M059J (cell line): ENCODE measurements at regions not wholly inside any gene's neighbourhood (a gene's known extent, or its start where the extent isn't known, plus 50 kb on each side); places are given as distances from the start of the nearest gene placed in this dataset.
"Not testable (repeated sequence)": the region's sequence is repeated elsewhere in the genome, so short reads cannot be mapped to it uniquely, and the experiment has no call there.

Source experiments
- DNase-seq: peaks from one replicate; pipeline ENCODE4 v3.0.0-alpha.2; 2012; ENCODE audit warnings: low read depth

DNA sequence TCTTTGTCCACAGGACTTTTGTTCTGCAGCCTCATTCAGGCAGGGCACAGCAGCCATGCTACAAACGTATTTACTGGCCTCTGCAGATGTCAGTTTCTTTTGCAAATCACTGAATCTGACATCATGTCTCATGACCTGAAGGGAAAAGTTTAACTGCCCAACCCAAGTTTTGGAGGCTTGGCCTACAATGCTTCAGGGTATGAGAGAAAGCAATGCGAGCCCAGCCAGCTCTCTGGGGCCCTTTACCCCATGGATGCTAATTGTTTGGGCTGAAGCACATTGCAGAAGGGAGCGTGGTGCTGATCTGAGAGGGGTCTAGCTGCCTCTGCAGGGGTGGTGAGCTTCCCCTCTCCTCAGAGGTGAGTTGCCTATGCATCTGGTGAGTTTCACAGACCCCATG lies 179.9 kb upstream of the CXCL12 start:
- no peak for DNase-seq

DNA sequence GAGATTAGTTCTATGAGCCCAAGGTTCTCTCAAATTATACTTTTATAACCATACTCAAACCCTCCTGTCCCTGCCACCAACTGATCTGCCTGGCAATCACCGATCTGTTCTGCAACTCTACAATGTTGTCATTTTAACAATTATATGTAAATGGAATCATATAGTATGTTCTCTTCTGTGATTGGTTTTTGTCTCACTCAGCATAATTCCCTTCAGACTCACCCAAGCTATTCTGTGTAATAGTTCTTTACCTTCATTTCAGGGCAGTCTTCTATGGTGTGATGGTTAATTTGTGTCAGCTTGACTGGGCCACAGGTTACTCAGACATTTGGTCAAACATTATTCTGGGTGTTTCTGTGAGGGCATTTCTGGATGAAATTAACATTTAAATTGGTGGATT lies 181.9 kb upstream of the CXCL12 start:
- DNase-seq, result no peak

DNA sequence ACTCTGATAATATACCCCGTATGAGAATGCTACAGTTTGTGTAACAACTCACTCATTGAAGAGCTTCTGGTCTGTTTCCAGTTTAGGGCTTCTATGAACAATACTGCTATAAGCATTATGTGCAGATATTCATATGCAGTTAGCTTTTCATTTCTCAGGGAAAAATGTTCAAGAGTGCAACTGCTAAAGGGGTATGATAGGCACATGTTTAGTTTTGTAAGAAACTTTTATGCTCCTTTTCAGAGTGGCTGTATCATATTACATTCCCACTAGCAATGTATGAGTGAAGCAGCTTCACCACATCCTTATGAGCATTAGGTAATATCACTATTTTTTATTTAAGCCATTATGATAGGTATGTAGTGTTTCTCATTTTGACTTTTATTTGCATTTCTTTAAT lies 182.6 kb upstream of the CXCL12 start:
- peak; percentile 43 for DNase-seq

DNA sequence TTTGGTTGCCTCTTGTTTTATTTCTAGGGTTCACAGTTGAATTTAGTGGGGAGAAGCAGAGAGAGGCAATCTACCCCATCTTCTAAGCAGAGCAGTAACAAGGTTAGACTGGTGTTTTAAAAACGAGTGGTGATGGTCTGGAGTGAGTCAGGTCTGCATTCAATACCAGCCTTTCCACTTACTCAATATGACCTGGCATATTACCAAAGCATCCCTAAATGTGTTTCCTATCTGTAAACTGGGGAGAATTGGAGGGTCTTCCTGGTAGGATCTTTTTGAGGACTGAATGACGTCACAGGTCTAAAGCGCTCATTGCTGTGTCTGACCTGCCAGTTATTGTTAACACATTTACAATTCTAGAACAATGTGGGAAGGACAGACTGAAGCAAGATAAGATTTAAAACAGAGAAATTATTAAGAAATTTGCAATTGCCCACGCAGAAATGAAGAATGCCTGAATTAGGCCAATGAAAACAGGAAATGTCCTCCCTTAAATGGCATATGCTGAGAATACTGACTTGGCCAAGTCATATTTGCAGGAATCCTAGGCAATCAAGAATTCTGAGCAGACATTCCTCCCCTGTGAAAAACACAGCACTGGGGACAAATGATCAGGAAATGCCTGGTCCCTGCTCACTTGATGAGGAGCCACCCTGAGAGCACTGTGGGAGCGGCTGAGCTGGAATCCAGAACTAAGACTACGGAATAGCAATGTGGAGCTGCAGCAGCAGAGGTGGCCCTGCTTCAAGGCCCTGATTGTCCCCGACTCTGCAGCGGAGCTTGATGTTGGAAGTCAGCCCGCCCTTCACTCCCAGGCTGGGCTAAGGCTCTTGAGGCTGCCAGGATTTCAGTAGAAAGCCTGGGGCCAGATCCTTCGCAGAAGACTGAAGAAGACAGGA lies 184.5 kb upstream of the CXCL12 start:
- DNase-seq, result peak; percentile 81

DNA sequence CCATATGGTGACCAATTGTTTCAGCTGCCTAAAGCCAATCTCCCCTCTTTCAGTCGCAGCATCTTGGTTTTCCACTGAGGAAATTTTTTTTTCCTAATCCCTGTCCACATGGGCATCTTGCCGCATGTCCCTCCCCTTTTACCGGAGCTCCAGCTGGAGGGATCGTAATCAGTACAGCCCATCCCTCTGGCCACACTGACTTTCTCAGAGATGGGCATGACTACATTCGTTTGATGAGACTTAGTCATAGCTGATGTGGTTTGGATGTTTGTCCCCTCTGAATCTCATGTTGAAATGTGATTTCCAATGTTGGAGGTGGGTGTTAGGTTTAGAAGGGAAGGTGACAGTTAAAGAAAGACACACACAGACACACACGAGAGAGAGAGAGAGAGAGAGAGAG lies 186.8 kb upstream of the CXCL12 start:
- DNase-seq, result peak; percentile 86

DNA sequence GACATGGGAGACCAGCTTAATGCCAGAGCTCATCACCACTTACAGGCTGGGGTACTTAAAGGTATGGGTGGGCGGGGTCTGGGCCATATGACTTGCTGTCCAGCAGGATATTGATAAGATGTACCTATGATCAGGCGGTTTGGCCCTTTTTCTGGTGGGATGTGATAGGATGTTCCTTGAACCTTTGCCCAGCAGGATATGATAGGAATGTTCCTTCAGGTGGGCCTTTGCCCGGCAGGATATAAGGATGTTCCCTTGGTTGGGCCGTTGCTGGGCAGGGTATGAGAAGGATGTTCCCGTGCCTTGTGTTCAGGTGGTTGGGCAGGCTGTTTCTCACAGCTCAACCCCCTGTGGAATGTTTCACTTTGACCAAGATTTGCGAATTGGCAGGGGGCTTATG lies 187.2 kb upstream of the CXCL12 start:
- DNase-seq, result no peak

DNA sequence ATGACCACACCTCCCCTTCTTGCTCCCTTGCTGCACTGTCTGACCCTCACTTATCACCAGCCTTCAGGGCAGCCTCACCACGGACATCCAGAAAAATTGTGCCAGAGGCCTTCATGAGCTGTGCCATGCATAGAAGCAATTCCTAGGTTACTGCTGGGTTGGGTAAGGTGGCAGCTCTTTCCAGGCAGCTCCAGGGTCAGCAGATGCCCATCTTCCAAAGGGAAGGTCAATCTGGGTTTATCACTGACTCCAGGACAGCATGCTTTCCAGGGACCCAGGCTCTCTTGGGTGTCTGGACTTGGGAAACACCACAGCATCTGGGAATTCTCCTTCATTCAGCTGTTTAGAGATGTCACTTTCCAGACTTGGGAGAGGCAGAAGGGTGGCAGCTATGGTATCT lies 188.9 kb upstream of the CXCL12 start:
- no peak for DNase-seq

DNA sequence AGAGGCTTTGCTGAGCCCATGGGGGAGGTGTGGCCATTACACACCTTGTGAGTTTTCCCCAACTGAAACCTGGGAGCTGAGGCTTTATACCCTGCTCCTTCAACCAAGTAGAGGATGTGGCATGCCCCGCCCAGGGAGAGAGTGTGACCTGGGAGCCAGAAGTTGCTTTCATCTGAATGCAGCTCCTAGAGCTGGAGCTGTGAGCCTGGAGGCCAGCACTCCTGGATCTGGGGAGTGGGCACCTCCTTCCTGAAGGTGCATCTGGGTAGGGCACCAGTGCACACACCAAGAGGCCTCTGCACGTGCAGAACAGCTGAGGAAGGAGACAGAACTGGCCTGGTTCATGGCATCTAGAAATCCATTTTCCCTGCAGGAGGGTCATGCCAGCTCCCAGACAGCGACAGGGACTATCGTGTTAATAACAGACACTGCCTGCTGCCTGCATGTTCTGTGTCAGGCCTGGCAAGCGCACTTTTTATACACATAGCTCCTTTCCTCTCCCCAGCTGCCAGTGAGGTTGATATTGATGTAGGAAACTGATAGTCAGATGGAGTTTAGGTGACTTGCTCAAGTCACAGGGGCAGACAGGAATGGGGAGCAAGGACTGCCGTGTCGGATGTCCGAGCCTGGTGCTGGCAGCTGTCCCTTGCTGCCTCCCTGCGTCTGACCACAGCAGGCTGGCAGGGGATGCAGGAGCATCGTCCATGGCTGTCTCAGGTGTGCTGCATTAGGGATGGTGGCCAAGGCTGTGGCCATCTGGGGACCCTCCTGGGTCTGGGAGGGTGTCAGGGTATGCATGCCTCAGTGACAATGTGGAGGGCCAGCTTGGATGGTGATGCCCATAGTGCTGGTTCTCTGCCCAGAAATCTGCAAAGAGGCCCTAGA lies 189.9 kb upstream of the CXCL12 start:
- DNase-seq, result no peak

DNA sequence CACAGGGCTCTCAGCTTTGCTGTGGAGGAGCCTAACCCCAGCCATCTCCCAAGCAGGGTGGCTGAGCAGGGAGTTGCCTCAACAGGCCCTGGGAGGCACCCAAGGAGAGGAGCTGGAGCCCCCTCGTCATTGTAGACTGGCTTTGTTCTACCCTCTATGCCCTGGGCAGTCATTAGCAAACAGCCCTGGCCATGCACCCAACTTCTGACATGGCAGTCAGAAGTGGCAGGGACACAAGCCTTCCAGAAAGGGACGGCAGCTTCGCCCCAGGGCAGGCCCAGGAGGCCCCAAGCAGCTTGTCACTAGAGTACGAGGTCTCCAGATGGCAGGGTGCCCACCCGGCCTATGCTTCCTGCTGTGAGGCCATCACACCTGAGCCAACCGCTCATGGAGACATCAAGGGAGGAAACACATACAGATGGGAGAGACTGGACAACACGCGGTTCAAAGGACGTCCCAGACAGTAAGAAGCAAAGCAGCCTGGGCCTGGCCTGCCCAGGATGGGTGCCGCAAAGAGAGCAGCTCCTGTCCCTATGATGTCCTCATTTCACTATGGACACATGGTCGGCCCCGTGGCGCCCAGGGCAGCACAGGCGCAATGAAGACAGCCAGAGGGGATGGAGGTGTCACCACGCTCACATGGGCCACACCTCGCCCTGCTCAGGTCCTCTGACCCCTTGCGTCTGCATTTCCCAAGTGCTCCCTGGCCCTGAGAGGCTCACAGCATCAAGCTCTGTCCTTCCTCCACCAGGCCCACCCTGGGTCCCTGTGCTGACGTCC lies 190.9 kb upstream of the CXCL12 start:
- DNase-seq, result no peak

DNA sequence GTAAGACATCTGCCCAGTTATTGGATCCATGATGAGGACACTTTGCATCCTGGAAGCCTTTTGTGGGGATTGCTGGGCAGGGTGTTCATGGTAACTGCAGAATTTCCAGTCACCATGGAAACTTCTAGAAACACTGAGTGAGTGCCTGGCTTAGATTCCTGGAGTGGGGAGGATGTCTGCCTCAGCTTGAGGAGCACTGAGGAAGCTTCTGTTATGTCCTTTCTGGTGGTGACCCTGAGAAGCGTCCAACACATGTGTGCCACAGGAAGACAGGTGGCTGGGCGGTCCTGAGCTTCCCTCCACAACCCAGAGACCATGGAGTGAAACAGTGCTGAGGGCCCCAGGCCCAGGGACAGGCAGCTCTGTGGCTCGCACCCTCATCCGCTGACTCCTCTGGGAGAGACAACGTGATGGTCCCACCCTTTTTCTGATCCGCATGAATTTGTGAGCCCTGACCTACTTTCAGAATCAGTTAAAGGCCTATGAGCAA lies 191.8 kb upstream of the CXCL12 start:
- peak; percentile 24 for DNase-seq

DNA sequence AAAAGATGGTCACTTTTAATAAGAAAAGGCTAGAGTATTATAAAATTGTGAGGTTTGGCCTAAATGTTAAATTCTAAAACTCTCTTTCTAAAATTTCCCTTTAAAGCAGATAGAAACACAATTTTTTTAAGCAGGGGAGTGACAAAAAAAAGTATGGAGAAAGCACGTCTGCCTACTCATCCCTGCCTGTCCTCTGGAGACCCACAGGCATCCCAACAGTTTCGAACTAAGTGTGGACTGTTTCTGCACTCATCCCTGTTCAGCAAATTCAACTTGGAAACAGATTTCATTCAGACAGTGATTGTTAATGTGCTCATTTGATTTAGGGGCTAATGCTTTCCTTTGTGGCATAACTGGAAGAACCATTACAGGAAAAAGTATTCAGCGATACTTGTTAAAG lies 192.6 kb upstream of the CXCL12 start:
- DNase-seq, result no peak

DNA sequence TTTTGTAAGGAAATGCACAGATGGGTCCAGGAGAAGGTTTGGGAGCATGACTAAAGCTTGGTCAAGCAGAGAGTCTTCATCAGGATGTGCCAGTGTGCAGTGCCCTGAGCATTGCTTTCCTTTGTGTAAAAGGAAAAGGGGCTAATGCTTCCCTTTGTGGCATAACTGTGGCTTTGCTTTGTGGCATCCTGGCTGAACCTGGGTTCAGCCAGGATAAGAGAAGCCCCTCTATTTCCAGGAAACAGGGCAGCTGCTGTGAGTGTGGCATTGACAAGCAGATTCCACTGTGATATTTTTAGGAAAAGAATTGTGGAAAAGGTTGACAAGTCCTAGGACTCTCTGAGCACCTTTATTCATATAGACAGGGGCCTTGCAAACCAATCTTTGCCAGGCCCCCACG lies 193.4 kb upstream of the CXCL12 start:
- no peak for DNase-seq

DNA sequence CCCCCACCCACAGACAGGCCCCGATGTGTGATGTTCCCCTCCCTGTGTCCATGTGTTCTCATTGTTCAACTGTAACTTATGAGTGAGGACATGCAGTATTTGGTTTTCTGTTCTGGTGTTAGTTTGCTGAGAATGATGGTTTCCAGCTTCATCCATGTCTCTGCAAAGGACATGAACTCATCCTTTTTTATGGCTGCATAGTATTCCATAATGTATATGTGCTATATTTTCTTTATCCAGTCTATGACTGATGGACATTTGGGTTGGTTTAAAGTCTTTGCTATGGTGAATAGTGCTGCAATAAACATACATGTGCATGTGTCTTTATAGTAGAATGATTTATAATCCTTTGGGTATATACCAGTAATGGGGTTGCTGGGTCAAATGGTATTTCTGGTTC lies 194.1 kb upstream of the CXCL12 start:
- not testable (repeated sequence) for DNase-seq

DNA sequence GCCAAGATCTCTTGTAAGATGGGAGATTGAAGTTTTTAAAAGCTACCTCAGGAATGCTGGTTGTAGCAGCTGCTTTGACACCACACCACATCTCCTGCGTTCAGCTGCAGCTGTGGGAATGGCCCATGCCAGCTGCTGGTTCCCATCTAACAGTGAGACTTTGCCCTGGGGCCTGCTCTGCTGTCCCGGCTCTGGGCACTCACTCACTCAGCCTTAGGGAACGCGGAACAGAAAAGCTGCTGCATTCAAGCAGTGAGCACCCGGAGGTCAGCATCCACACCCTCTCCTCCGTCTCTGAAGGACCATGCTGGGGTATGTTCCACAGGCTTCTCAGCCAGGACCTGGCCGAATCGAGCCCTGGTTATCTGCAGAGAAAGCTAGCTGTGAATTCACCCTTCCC lies 197.1 kb upstream of the CXCL12 start:
- peak; percentile 27 for DNase-seq

DNA sequence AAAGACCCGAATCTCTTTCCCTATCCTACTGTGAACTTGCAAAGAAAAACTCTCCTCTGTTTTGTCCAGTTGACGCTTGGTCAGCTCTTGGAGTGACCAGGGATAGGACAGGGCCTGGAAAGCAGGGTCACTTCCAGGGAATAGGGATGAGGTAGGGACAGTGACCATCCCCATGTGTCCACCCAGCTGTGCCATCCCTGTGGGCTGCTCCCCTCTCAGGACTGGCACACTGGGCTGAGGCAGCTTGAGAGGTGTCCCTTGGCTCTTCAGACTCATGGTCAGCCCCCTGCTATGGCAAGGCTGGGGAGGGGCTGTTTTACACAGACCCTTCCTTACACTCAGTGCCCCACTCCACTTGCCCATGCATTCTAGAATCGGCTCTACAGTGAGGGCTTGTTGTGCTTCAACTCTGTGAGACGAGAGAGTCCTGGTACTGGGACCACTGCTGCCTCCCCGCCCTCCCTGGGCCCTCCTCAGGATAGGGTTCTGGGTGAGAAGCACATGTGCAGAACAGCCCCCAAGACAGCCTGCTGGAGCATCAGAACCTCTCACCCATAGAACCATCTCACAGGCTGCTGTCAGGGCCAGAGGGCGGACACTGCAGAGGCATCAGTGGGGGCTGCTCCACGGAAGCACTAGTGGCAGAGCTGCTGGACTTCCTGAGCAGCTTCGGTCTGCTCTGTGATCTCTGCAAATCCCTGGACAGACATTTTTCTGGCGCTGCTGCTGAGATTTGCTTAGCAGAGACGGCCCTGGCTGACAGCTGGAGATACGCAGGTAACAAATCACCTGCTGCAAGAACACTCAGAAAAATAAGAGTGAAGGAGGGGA lies 202.8 kb upstream of the CXCL12 start:
- no peak for DNase-seq

DNA sequence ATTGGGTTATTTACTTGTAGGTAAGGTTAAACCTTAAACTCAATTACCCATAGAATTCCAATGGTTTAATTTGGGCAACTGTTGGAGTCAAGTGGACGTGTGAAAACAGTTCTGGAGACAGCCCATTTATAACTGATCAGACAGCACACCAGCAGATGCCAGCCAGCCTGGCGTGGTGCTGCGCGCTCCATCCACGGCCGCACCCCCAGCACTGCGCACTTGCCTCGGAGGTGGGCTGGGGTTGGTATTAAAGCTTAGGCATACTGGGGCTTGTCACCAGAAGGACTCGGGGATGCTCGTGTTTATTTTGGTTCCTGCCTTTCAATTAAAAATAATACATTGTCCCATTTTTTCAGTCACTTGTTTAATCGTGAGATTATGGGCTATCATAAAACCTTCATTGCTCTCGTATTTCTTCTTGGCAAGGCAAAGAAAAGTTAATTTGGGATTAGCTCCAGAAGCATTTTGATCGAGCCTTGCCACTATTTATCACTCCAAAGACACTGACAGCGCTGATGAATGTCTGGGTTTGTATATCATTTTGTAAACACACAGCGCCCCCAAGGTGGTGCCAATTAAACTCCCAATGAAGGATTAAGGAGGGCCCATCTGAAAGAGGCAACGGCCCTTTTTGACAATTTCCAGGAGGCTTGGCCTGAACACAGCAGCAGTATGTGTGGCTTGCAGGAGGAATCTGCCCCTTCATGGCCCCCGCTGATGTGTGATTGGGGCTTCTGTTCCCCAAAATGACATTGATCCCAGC lies 204.5 kb upstream of the CXCL12 start:
- peak; percentile 30 for DNase-seq

DNA sequence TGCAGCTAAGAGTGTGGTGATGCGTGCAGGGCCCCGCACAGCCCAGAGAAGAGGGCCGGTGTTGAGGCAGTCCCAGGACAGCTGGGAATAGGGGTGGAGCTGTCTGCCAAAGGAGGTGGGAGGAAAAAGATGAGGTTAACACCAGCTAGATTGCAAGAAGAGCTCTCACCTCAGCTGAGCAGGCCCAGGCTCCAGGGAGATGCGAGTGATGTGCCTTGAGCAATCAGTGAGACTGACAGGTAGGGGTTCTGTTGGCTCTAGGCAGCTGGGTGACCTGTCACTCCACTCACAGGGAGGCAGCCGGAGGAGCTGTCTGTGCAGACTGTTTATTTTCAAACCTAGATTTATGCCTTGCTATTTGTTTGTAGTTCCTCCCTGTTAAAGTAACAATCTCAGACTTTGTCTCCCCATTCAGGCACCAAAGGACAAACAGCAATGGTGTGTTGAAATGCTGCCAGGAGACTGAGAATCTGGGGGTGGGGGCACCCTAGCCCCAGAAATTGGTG lies 205.1 kb upstream of the CXCL12 start:
- DNase-seq, result peak; percentile 30

DNA sequence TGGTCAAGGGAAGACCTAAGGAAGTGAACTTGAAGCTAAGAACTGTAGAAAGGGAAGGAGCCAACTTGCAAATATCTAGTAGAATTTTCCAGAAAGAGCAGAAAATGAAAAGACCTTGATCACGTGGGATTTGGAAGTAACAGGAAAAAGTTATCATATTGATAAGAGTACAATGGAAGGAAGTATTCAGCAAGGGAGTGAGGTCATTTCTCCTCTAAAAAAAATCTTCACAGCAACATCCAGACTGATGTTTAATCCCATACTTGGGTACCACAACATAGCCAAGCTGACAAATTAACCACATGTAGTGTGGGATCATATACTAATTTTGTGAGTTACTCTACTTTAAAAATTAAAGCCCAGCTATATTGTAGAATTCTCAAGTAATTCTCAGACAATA lies 207.0 kb upstream of the CXCL12 start:
- no peak for DNase-seq

DNA sequence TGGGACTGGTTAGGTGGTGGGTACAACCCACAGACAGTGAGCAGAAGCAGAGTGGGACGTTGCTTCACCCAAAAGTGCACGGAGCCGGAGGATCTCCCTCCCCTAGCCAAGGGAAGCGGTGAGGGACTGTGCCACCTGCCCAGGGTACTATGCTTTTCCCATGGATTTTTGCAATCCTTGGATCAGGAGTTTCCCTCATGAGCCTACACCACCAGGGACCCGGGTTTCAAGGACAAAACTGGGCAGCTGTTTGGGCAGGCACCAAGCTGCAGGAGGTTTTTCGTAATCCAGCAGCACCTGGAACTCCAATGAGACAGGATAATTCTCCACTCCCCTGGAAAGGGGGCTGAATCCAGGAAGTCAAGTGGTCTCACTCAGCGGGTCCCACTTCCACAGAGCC lies 209.1 kb upstream of the CXCL12 start:
- DNase-seq, result no peak

DNA sequence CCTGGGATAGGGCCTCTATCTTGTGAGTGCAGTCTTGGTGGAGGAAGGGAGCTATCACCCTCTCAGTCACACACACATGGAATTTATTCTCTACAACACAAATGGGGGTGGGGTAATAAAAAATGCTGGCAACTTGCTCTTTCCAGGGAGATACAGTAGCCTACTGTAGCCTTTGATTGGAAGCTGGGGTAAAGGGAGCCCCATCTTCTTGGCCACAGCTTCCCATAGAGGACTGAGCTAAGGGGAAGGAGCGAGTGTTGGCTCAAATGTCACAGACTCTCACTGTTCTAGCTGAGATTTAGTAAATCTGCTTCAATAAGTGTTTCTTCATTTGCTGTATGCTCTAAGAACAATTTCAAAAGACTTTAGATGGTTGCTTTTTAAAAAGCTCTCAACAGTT lies 222.2 kb upstream of the CXCL12 start:
- DNase-seq, result no peak
